Vagina (tissue), 2 donors: ENCODE measurements at regions not wholly inside any gene's neighbourhood (a gene's known extent, or its start where the extent isn't known, plus 50 kb on each side); places are given as distances from the start of the nearest gene placed in this dataset.

ENCODE experiments used
- DNase-seq, 2 donors: peaks; one replicate each; pipeline ENCODE4 v3.0.0-alpha.2; 2017; ENCODE audit errors: extremely low spot score in 2 of 2
- H3K27ac ChIP-seq: fragments of 200-600 bp; sonication (generic); one replicate; pipeline ENCODE4 v1.5.1; 2019
- H3K27me3 ChIP-seq: fragments of 200-600 bp; sonication (generic); one replicate; pipeline ENCODE4 v1.5.1; 2019
- H3K36me3 ChIP-seq, 2 donors: fragments of 200-600 bp; sonication (generic); one replicate each; pipeline ENCODE4 v1.5.1; 2017 to 2019
- H3K4me1 ChIP-seq: fragments of 200-600 bp; sonication (generic); one replicate; pipeline ENCODE4 v1.5.1; 2019
- H3K4me3 ChIP-seq, 2 donors: fragments of 200-600 bp; sonication (generic); 1 replicate in 1 of 2; 2 replicates in 1 of 2; pipeline ENCODE4 v1.5.1; 2016 to 2019
- H3K9me3 ChIP-seq: fragments of 200-600 bp; sonication (generic); one replicate; pipeline ENCODE4 v1.5.1; 2019
- CTCF ChIP-seq, 3 experiments: fragments of 450-650 bp in 2 of 3; fragments of 200-600 bp in 1 of 3; sonication (generic) in 1 of 3; IDR thresholded peaks; one replicate each; pipeline ENCODE4 v1.5.1; 2017 to 2019; ENCODE audit warnings: antibody characterized with exemption in 3 of 3, mild to moderate bottlenecking in 2 of 3, moderate library complexity in 2 of 3
- POLR2A ChIP-seq, 2 donors: fragments of 450-650 bp; IDR thresholded peaks; one replicate each; pipeline ENCODE4 v1.6.1; 2017; ENCODE audit warnings: antibody characterized with exemption in 2 of 2, mild to moderate bottlenecking in 2 of 2, moderate library complexity in 2 of 2
- POLR2AphosphoS5 ChIP-seq, 2 donors: sonication (generic); formaldehyde crosslinking; IDR thresholded peaks; one replicate each; pipeline ENCODE4 v1.9.0; 2017; ENCODE audit warnings: antibody characterized with exemption in 2 of 2, mild to moderate bottlenecking in 2 of 2, low read depth in 1 of 2; ENCODE audit not compliant: insufficient read depth in 1 of 2
- intact Hi-C: fragments of 100-400 bp; cut with DNase I; formaldehyde crosslinking; loops from one replicate; pipeline ENCODE4 v1.15.1; 2023

- H3K4me1 ChIP-seq = no peaks in the 10 kb centered on the region
- no peak for TF ChIP-seq CTCF (IDR thresholded peaks at IDR 0.05)
- no peak for TF ChIP-seq POLR2A (IDR thresholded peaks at IDR 0.05)
- no peak for TF ChIP-seq POLR2AphosphoS5 (IDR thresholded peaks at IDR 0.05; ENCODE audit: insufficient read depth in 1 of 2, low read depth in 1 of 2)
- DNase-seq = no peak
- H3K4me3 ChIP-seq = no peak overlapping the region
- H3K27ac ChIP-seq = no peak overlapping the region
- no peaks in the 10 kb centered on the region for H3K9me3 ChIP-seq
- intact Hi-C loops = no loop called here
- H3K36me3 ChIP-seq = no peaks in the 10 kb centered on the region
- H3K27me3 ChIP-seq = no peaks in the 10 kb centered on the region
Measured at GRCh38 chr3:82973791-82974190, 1212.3 kb upstream of the GBE1 start.

GRCh38 chr3:82960379-82960778, 1198.9 kb upstream of the GBE1 start:
- no peak for DNase-seq
- H3K4me3 ChIP-seq = no peak overlapping the region
- H3K4me1 ChIP-seq = no peaks in the 10 kb centered on the region
- no peaks in the 10 kb centered on the region for H3K36me3 ChIP-seq
- intact Hi-C loops = no loop called here
- H3K27me3 ChIP-seq = no peaks in the 10 kb centered on the region
- H3K9me3 ChIP-seq = no peaks in the 10 kb centered on the region
- no peak overlapping the region for H3K27ac ChIP-seq
- TF ChIP-seq CTCF (IDR thresholded peaks at IDR 0.05) = no peak
- no peak for TF ChIP-seq POLR2A (IDR thresholded peaks at IDR 0.05)
- TF ChIP-seq POLR2AphosphoS5 (IDR thresholded peaks at IDR 0.05; ENCODE audit: insufficient read depth in 1 of 2, low read depth in 1 of 2) = no peak

- H3K27me3 ChIP-seq = no peaks in the 10 kb centered on the region
- H3K36me3 ChIP-seq = no peaks in the 10 kb centered on the region
- no peak for DNase-seq
- TF ChIP-seq POLR2A (IDR thresholded peaks at IDR 0.05) (no peak), CTCF (IDR thresholded peaks at IDR 0.05) (no peak), POLR2AphosphoS5 (IDR thresholded peaks at IDR 0.05; ENCODE audit: insufficient read depth in 1 of 2, low read depth in 1 of 2) (no peak)
- H3K9me3 ChIP-seq = no peaks in the 10 kb centered on the region
- intact Hi-C loops = no loop called here
- H3K27ac ChIP-seq = no peak overlapping the region
- no peak overlapping the region for H3K4me3 ChIP-seq
- H3K4me1 ChIP-seq = no peaks in the 10 kb centered on the region
Measured at GRCh38 chr3:82957696-82958095, 1196.3 kb upstream of the GBE1 start.

GRCh38 chr3:82957079-82957478, 1195.6 kb upstream of the GBE1 start:
- Histone ChIP-seq H3K4me3 (no peak overlapping the region), H3K4me1 (no peaks in the 10 kb centered on the region), H3K27me3 (no peaks in the 10 kb centered on the region), H3K27ac (no peak overlapping the region), H3K36me3 (no peaks in the 10 kb centered on the region), H3K9me3 (no peaks in the 10 kb centered on the region)
- no peak for DNase-seq
- intact Hi-C loops = no loop called here
- no peak for TF ChIP-seq CTCF (IDR thresholded peaks at IDR 0.05)

- Histone ChIP-seq H3K27me3 (no peaks in the 10 kb centered on the region), H3K4me1 (no peaks in the 10 kb centered on the region), H3K9me3 (no peaks in the 10 kb centered on the region), H3K36me3 (no peaks in the 10 kb centered on the region), H3K27ac (no peak overlapping the region), H3K4me3 (no peak overlapping the region)
- no peak for DNase-seq
- no peak for TF ChIP-seq POLR2AphosphoS5 (IDR thresholded peaks at IDR 0.05; ENCODE audit: insufficient read depth in 1 of 2, low read depth in 1 of 2)
- TF ChIP-seq POLR2A (IDR thresholded peaks at IDR 0.05) = no peak
- TF ChIP-seq CTCF (IDR thresholded peaks at IDR 0.05) = no peak
- intact Hi-C loops = no loop called here
Measured at GRCh38 chr3:82954486-82954885, 1193.0 kb upstream of the GBE1 start.
